Endodermal cell (in vitro differentiated cells): ENCODE measurements at regions not wholly inside any gene's neighbourhood (a gene's known extent, or its start where the extent isn't known, plus 50 kb on each side); places are given as distances from the start of the nearest gene placed in this dataset.

ENCODE experiments used
- DNase-seq: peaks from one replicate; pipeline ENCODE4 v3.0.0-alpha.2; 2017
- H3K27ac ChIP-seq: 2 replicates; pipeline ENCODE4 v1.5.1; 2013; ENCODE audit warnings: mild to moderate bottlenecking, low read depth, low read length, moderate library complexity
- H3K27me3 ChIP-seq: 2 replicates; pipeline ENCODE4 v1.6.1; 2013; ENCODE audit warnings: mild to moderate bottlenecking, low read length, moderate library complexity; ENCODE audit not compliant: insufficient read depth, control insufficient read depth, poor library complexity, severe bottlenecking
- H3K36me3 ChIP-seq: 2 replicates; pipeline ENCODE4 v1.7.0; 2013; ENCODE audit warnings: mild to moderate bottlenecking, low read length, moderate library complexity; ENCODE audit not compliant: control insufficient read depth, insufficient read depth
- H3K4me1 ChIP-seq: one replicate; pipeline ENCODE4 v1.7.0; 2013; ENCODE audit warnings: low read length; ENCODE audit not compliant: control insufficient read depth, insufficient read depth
- H3K4me3 ChIP-seq: 2 replicates; pipeline ENCODE4 v1.5.1; 2013; ENCODE audit warnings: mild to moderate bottlenecking, low read length, moderate library complexity
- H3K9ac ChIP-seq: 2 replicates; pipeline ENCODE4 v1.6.1; 2013; ENCODE audit warnings: mild to moderate bottlenecking, low read length, moderate library complexity; ENCODE audit not compliant: poor library complexity, severe bottlenecking; ENCODE audit errors: extremely low read depth
- H3K9me3 ChIP-seq: 2 replicates; pipeline ENCODE4 v1.6.1; 2013; ENCODE audit warnings: mild to moderate bottlenecking, low read length, moderate library complexity; ENCODE audit not compliant: control insufficient read depth
- H3K27ac Mint-ChIP-seq: 2 replicates; pipeline ENCODE4 v1.8.0; 2020; ENCODE audit warnings: mixed read lengths
- H3K27me3 Mint-ChIP-seq: 2 replicates; pipeline ENCODE4 v1.8.0; 2021; ENCODE audit warnings: mild to moderate bottlenecking, mixed read lengths; ENCODE audit not compliant: insufficient read depth
- H3K36me3 Mint-ChIP-seq: 2 replicates; pipeline ENCODE4 v1.8.0; 2020; ENCODE audit warnings: low read depth, mixed read lengths
- H3K4me1 Mint-ChIP-seq: 2 replicates; pipeline ENCODE4 v1.8.0; 2020; ENCODE audit warnings: mixed read lengths
- H3K4me3 Mint-ChIP-seq: 2 replicates; pipeline ENCODE4 v1.8.0; 2020; ENCODE audit warnings: mild to moderate bottlenecking, moderate library complexity, mixed read lengths
- H3K9me3 Mint-ChIP-seq: 2 replicates; pipeline ENCODE4 v1.8.0; 2020; ENCODE audit warnings: mild to moderate bottlenecking, mixed read lengths
- WGBS, 2 experiments: methylation state at CpG; one replicate each; pipeline versions ENCODE4 v1.1.5 to v1.1.7; 2013; ENCODE audit warnings: missing lambda C conversion rate in 2 of 2, mixed read lengths in 1 of 2; ENCODE audit not compliant: insufficient coverage in 1 of 2, insufficient read length in 1 of 2; 5-methylcytosine and 5-hydroxymethylcytosine counted together
- TF ChIP-seq, protein P1 (sequence below): fragments of 200-600 bp; sonication (generic); conservative IDR thresholded peaks from 2 replicates; pipeline ENCODE4 v1.5.0; 2021; ENCODE audit warnings: antibody characterized with exemption, mild to moderate bottlenecking

DNA sequence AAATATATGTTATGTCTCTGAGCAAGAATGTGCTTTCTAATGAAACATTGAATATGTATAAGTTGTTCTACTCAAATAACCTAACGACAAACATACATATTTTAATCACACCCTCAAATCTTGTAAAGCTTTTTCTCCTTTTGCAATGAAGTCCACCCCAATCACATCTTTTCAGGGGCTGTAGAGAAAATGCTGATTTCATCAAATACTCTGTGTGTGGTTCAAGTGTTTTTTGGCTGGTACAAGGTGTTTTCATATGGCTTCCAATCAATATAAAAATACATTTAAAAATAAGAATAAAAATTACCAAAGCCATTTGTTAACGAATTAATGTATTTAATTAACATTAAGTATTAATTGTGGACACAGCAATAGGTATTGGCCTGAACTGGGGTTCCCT, 57.2 kb upstream of the TMEM196 start:
- 84% methylated on average over 2 of the region's 2 CpGs; no CpG with 5 or more reads in 1 of the 2 experiments for WGBS, 2 experiments

More for the DNA sequence above, 57.2 kb upstream of the TMEM196 start:
- H3K9me3 Mint-ChIP-seq, result no peaks in the 10 kb centered on the region
- H3K4me1 ChIP-seq, result no peaks in the 10 kb centered on the region
- H3K9me3 ChIP-seq, result no peaks in the 10 kb centered on the region
- no peaks in the 10 kb centered on the region for H3K27me3 Mint-ChIP-seq
- no peaks in the 10 kb centered on the region for H3K4me1 Mint-ChIP-seq
- no peak overlapping the region for H3K4me3 Mint-ChIP-seq
- no peaks in the 10 kb centered on the region for H3K27me3 ChIP-seq
- no peak overlapping the region for H3K27ac Mint-ChIP-seq
- no peak for DNase-seq
- TF ChIP-seq, protein P1, sequence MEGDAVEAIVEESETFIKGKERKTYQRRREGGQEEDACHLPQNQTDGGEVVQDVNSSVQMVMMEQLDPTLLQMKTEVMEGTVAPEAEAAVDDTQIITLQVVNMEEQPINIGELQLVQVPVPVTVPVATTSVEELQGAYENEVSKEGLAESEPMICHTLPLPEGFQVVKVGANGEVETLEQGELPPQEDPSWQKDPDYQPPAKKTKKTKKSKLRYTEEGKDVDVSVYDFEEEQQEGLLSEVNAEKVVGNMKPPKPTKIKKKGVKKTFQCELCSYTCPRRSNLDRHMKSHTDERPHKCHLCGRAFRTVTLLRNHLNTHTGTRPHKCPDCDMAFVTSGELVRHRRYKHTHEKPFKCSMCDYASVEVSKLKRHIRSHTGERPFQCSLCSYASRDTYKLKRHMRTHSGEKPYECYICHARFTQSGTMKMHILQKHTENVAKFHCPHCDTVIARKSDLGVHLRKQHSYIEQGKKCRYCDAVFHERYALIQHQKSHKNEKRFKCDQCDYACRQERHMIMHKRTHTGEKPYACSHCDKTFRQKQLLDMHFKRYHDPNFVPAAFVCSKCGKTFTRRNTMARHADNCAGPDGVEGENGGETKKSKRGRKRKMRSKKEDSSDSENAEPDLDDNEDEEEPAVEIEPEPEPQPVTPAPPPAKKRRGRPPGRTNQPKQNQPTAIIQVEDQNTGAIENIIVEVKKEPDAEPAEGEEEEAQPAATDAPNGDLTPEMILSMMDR, result no peak
- H3K9ac ChIP-seq, result no peak overlapping the region
- no peaks in the 10 kb centered on the region for H3K36me3 Mint-ChIP-seq
- no peak overlapping the region for H3K27ac ChIP-seq
- H3K4me3 ChIP-seq, result no peak overlapping the region
- H3K36me3 ChIP-seq, result no peaks in the 10 kb centered on the region
